Activated effector memory CD4-positive, alpha-beta T cell treated with Interleukin-2 at 50 U/mL for 16 hours (primary cell): ENCODE measurements at regions not wholly inside any gene's neighbourhood (a gene's known extent, or its start where the extent isn't known, plus 50 kb on each side); places are given as distances from the start of the nearest gene placed in this dataset.

ENCODE experiments used
- DNase-seq: peaks from one replicate; pipeline ENCODE4 v3.0.0-alpha.2; 2020

DNA sequence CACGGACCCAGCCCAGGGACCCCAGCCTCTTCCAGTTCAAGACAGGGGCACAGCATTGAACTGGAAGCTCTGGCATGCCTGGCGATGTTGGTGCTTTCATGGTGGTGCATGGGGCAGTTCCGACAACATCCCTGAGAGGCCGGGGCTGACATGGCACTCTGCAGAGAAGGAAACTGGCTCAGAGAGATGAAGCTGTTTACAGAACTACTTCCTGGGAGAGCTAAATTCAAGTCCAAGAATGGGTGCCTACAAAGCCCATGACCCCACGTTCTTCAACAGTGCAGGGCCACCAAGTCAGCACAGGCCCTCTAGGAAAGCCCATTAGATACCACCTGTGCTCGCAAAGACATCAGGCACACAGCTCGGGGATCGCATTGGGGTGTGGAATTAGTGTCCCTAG, 470.9 kb upstream of the MGMT start:
- no peak for DNase-seq

DNA sequence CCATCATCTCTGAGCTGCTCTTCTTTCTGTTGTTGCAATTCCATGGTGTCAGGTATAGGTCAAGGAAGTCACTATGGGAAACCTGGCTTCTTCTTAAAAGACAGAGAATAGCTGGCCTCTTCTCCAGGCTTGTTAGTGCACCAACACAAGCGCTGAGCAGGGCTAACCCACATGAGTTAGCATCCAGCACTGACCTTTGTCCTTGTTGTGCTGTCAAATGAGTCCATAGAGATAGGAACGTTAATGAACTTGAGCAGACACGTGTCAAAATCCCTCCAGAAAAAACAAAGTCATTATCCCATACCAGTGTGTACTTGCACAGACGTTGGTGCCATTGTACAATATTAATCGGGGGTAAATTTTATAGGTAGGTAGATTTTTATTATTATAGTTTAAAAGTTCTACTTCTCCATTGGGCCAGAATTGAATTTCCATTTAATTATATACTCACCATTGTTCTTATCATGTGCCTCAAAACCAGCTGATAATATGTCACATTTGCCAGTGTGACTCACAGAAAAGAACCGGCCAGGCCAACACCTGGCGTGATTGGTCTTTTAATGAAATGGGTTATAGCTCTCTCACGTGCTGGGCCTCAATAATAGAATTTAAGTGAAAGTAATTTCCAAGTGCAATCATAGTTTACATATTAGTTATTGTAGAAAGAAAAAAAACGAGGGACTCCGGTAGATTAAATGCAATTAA, 468.8 kb upstream of the MGMT start:
- no peak for DNase-seq

DNA sequence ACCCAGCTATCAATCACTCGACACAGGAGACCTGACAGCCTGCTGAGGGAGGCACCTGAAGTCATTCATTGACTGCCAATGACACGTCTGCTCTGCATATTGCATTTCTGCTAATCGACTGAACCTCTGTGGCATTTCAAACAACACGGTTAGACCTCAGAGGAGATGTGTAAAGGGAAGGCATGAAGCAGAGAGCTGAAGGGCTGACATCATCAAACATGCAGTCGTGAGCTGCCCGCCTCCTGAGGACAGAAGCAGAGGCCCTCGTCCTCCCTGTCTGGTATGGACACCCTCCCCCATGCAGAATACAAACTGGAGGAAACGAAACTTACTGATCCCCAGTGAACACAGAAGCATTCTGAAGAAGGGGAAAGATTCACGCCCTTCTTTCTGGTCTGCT, 462.6 kb upstream of the MGMT start:
- no peak for DNase-seq

DNA sequence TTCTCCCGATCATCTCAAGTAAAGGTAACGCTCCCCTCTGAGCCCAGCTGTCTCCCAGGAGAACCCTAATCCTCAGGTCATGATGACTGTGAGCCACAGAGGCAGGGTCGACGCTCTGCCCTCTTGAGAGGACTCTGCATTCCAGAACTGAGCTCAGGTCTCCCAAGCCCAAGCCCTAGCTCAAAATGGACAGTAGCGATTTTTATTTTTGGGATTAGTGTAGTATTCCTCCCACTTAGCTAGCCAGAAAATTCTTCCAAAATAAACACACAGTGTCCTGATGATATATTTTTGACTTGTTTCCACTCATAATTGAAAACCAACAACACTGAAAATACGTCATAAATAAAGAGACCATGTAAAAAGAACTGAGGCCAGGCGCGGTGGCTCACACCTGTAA, 462.0 kb upstream of the MGMT start:
- DNase-seq, result no peak

DNA sequence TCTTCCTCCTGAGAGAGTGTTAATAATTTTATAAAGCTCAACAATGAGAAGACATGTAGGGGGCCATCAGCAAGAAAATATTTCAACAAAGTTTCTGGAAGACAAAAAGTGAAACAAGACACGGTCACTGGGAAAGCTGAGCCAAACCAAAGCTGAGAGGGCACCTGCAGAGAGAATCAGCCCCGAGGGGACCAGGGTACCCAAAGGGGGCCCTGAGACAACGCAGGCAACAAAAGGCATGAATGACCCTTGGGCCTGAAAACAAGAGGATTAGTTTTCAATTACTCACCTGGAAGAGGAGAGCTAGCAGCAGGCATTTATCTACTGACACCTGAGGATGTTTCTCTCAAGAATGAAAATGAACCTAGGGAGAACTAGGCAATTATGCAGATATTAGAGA, 461.2 kb upstream of the MGMT start:
- no peak for DNase-seq

DNA sequence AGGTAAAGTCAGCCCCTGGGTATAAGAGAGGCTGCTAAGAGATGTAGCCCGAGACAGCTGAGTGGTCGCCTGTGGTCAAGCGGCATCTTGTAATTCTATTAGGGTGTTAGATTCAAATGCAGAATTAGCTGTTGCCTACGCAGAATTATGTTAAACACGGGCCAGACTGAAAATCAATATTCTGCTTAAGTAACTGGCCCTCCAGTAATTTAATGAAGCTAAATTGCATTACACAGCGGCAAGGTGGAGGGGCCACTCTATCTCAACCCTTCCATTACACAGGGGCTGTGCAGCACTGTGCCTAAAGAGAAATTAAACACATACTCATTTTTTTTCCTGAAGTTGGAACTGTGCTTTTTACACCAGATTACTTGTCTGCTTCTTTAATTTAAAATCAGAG, 448.5 kb upstream of the MGMT start:
- no peak for DNase-seq

DNA sequence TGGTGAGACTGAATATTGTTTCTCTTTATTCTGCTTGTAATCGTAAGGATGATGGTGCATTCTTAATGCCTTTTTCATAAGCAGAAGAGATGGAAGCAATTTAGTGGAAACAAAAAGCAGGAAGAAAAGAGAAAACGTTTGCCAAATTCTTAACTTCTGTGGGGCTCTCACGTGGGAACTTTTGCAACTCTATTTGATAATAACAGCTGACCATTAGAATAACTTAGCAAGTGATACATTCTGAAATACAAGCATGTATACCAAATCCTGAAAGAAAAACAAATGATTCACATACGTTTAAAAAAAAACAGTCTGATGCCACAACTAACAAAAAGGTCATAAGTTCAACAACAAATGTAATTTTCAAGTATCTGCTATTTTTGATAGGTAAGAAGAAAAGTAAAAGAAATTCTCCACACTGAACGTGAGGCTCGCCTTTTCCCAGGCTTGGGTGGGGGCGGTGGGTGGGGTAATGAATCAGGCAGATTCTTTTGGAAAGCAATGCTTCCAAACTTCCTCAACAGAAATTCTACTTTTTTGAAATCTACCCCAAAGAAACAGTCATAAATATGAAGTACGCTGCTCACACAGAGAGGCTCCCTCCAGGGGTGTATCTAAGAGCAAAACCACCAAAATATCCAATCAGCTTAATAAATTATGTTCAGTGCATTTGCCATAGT, 446.2 kb upstream of the MGMT start:
- DNase-seq, result no peak

DNA sequence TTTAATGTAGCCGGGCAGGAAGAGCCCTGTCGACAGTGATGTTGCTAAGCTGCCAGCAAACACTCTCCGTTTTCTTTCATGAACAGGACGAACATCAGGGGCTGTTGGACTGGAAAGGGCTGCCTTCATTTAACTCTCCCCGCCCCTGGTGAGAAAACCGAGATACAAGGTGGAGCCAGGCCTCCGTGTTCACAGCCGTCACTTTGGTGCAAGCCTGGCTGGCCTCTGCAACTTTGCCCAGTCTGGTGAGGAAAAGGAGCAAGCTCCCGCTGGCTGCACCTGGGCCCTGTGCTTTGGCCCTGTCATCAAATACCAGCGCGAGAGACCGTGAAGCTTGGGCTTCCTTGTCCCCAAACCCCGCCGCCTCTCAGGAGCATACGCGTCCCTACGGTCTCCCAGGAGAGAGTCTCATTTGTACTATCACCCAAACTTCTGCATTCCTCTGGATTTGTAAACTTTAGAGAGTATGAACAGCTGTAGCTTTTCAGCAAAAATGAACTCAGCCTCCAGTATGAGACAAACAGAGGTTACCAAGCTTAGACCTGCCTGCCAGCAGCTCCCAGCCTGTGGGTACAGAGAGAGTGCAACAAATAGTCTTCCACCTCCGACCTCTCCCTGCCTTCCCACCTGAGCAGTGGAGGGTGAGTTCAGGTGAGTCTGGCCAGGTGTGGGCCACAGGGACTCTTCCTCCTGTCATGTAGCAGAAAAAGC, 445.3 kb upstream of the MGMT start:
- no peak for DNase-seq

DNA sequence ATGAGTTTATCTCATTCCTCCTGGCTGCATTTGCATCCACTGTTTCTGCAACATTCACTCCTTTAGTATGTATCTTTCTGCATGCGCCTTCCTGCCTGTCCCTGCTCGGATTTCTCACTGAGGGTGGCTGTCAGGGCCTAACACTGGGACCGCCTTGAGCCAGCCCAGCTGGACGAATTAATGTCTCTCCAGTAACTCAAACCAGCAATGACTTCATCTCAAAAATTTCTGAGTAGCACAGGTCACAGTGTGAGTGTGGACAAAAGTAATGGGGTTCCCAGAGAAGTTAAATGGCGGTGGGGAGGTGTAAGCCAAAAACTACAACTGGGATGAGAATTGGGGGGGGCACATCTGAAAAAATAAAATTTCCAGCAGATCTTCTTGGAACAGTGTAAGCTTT, 444.0 kb upstream of the MGMT start:
- no peak for DNase-seq

DNA sequence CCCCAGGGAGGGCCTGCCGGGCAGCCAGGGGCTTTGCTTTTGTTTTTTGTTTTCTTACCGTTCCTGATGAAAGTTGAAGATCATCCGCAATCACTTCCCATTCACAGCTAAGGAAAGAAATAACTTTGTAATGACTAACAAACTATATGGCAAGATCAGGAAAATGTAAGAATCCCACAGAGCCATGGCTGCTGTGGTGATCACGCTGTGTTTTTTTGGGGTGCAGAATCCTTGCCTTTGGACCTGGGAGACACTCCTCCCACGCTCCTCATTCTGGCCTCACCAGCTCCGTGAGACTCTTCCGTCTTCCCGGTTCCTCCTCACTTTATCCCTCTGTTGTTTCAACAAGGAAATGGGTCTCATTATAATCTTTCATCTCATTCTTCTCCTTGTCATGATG, 443.0 kb upstream of the MGMT start:
- no peak for DNase-seq

DNA sequence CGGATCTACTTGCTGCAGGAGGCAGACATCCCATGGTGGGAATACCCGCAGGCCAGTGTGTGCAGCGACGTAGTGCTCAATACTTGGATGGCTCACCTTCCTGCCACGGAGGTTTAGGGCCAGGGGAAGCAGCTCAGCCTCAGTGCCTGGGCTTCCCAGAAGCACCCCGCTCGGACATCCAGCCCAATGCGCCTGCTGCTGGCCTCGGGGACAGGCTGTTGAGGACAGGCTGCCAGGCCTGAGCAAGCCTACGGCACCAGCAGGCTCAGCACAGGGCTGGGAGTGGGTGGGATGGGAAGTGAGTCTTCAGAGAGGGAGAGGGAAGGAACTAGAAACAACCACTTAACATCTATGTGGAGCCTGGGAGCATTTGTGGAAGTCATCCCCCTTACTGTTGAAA, 441.3 kb upstream of the MGMT start:
- DNase-seq, result no peak

DNA sequence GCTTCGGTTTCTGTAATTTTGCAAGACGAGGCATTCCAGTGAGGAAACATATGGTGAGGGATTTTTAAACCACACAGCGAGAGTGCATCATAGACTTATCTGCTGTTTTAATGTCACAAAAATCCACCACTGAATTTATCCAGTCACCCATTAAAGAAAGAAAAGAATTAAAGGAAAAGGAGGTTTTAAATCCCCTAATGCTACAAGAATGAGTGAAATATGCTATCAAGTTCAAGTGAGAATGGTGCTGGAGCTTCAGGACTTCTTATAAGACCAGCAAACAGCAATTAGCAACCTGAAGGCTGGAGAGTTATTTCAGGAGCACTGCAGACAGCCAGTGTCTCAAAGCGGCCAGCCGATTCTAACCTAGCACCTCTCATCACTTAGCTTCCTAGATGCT, 439.1 kb upstream of the MGMT start:
- no peak for DNase-seq

DNA sequence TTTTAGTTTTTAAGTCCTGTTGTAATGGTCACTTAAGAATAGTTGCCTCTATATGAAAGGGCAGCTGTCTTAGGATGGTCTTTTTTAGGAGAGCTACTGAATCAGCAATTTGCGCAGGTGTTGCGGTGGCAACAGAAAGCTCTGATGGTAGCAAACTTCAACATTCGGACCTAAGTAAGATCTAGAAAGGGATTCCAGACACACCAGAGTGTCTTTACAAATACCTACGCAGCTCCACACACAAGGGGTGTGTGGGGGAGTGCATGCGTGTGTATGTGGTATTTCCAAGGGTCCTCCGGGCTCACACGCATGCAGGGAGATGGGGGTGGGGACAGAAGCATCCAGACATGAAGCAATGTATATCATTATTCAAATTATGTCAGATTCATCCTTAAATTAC, 438.6 kb upstream of the MGMT start:
- no peak for DNase-seq

DNA sequence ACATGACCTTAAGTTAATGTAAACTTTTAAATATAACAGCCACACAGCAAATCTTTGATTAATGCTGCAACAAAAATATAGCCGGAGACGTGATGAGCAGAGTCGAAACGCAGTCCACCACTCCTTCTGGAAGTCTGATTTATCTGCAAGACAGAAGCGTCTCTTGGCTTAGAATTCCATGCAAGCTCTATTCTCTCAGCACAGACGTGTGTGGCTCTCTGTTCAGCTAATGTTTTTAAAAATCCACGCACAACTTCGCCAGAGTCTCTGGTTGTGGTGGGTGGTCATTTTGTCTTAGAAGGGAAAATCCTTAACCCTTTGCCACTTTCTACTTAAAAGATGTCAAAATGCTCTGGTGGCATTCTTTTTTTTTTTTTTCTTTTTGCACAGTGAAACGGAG, 438.0 kb upstream of the MGMT start:
- no peak for DNase-seq

DNA sequence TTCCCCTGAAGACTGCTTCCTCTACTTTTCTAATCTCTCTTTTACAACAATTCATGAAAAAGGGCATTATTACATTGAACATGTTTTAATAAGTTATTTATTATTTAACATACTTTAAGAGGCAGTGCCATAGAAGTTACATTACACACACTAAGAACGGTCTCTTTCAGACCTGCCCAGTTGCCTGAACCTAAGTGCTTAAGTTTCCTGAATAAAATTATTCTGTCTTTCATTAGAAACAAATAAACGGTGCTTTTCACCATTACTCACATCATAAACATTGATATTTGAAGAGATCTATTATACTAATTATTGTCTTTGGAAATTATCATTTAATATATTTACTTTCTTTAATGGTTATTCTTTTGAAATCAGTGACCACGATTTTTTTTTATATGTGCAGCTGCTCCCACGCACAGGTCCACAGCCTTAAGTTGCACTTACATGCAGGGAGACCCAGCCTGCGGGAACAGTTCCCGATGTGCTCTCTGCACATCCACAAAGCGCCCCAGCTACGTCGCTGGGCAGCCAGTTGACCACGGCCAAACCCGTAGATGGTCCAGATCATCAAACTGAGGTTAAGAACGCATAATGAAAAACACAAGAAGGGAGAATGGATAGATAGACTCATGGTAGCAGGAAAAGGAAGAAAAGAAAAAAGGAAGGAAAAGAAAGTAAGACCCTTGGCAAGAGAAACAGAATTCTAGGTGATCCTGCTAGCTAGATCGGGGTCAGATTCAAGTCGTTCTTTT, 437.0 kb upstream of the MGMT start:
- DNase-seq, result no peak

DNA sequence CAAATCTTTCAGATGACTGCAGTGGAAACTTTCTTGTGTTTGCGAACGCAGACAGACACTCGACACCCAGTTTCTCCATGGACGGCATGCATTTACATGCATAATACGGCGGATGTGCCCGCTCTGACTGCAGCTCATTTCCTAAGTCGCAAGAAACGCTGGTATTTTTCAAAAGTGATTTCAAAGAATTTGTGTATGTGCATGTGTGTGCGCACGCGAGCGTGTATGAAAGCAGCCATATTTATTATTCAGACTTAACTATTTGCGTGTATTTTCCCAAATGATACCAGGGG, 436.5 kb upstream of the MGMT start:
- no peak for DNase-seq

DNA sequence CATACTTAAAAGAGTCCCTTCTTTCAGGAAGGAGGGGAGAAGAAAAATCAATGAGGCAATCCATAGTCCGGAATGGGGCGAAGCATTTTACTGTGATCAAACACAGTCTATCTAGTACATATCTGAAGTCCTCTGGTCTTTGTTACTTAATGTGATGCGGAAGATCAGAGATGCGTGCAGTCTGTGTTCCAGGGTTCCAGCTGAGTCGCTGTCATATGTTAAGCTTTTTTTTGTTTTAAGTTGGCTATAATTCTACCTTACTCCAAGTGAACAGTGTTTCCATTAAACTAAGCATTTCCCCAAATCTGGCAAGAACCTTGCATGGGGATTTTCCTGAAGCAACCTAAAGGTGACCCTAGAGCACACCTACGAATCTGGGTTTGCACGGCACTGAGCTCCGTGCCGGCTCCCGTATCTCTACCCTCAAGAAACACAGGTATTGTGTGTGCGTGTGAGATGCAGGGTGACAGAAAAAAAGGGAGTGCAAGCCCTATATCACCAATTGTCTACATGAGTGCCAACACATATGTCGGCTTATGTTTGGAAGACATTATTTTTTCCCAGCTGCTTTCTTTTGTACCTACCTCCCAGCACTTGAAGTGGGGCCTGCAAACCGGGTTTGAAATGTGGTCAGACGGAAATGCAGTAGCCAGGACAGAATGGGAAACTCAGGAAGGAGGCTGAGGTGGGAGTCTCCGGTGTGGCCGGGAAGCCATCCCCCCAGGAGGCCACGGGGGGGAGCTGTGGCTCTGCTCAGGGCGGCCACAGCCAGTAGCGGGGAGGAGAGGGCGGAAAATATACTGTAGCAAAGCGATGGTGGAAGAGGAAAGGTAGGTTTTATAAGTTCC, 435.8 kb upstream of the MGMT start:
- no peak for DNase-seq

DNA sequence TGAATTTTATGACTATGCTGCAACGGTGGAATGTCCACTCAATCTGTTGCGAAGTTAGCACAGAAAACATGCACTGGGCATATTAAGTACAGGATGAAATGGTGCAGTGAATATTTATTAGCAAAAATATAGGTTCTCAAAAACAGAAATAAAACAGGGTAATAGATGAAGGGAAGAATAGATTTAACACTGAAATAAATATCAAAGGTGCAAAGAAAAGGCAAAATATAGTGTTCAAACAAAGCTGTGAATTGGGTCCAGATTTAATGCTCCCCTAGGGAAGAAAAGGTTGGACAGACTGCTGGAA, 435.2 kb upstream of the MGMT start:
- no peak for DNase-seq

DNA sequence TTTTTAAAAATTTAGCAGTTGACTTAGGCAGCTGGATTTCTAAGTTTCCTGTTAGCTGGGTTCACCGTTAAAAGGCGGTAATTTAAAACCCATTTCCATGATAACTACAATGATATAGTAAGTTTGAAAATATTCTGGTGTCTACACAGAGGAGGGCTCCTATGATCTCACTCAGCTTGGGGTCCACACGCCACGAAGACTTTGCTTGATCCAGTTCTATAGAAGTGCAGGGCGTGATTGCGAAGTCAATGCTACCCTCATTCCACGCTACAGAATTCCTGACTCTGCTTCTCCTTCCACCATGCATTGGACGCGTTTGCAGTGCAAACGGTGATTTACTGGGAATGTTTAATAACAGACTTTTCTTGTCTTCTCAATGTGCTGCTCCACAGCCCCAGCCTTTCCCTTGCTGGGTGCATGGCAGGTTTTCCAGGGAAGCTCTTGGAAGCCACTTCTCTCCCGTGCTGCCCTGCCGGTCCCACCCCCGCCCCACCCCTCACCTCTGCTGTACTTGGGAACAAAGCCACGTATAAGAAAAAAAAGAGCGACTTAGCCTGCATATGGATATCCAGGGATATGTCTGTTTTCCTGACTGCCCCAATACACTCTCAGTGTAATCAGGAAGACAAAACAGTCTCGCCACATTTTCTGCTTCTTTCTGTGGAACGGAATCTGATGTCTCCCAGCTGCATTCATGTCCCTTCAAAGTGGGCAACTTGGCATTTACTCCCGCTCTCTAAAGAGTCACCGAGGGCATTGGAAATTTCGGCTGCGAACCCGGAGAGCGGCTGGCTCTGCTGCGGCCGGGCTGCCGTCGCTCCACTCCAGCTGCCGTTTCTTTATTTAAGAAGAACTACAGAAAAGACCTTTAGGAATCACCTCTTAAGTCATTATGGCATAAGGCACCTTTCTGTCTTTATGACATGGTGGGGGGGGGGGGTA, 434.4 kb upstream of the MGMT start:
- DNase-seq, result no peak

DNA sequence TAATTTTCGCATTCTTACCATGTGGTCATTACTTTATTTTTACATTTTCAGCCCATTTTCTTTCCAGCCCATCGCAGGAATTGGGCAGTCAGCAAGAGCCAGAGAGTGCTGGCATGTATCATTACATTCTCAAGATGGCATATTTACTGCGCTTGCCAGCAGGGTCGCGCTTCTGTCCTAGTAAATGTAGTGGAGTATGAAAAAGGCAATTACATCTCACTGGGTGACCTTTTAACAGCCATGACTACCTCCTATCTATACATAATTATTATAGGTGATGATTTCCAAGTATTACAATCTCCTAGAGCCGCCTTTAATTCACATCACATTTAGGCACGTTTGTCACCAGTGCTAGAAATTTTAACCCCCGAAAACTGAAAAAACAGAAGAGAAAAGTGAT, 433.7 kb upstream of the MGMT start:
- DNase-seq, result no peak

DNA sequence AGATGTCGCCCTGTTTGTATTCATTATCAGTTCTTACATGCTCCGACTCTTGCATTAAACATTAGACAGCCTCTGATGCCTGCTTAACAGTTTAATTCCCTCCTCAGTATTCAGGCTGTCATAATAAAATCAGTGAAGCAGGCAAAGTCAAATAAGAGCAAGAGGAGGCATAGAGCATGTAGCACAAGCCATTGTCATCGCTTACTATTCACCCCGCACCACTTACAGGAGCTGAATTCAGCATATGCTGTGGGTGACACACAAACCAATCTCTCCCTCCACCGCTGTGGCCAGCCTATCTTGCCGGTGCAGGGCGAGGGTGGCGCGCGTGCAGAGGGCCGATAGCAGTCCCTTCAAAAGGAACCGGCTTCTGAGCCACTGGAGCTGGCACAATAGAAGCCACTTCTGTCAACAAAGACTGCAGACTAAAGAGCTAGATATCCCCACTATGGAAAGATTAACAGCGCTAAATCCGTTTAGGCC, 433.2 kb upstream of the MGMT start:
- no peak for DNase-seq
